BLaER1 (cell line): ENCODE measurements at regions not wholly inside any gene's neighbourhood (a gene's known extent, or its start where the extent isn't known, plus 50 kb on each side); places are given as distances from the start of the nearest gene placed in this dataset.
A peak's percentile ranks its signal among the peaks of the same experiment; 100 is the strongest.

Experiments
- H3K27ac ChIP-seq: shearing (Covaris generic); formaldehyde crosslinking; 2 replicates; pipeline ENCODE4 v1.8.1; 2022
- H3K27me3 ChIP-seq: shearing (Covaris generic); formaldehyde crosslinking; 2 replicates; pipeline ENCODE4 v1.8.1; 2022
- H3K36me3 ChIP-seq: shearing (Covaris generic); formaldehyde crosslinking; 2 replicates; pipeline ENCODE4 v1.8.1; 2022
- H3K4me1 ChIP-seq: shearing (Covaris generic); formaldehyde crosslinking; 2 replicates; pipeline ENCODE4 v1.8.1; 2022
- H3K4me2 ChIP-seq: shearing (Covaris generic); formaldehyde crosslinking; 2 replicates; pipeline ENCODE4 v1.8.1; 2022
- H3K4me3 ChIP-seq: shearing (Covaris generic); formaldehyde crosslinking; 2 replicates; pipeline ENCODE4 v1.8.1; 2022
- H3K9ac ChIP-seq: shearing (Covaris generic); formaldehyde crosslinking; 2 replicates; pipeline ENCODE4 v1.8.1; 2022
- H3K9me3 ChIP-seq: shearing (Covaris generic); formaldehyde crosslinking; 2 replicates; pipeline ENCODE4 v1.8.1; 2022
- H4K20me1 ChIP-seq: shearing (Covaris generic); formaldehyde crosslinking; 2 replicates; pipeline ENCODE4 v1.8.1; 2022
- Cebpa-rat ChIP-seq: shearing (Covaris generic); IDR thresholded peaks from 2 replicates; pipeline ENCODE4 v1.8.1; 2022

- TF ChIP-seq Cebpa-rat: no peak
- H4K20me1 ChIP-seq: no peaks in the 10 kb centered on the region
Observed at GRCh38 chr4:181200076-181200475, 1043.1 kb upstream of the TENM3 start.

GRCh38 chr4:181202240-181202639 is 1041.0 kb upstream of the TENM3 start:
- Histone ChIP-seq H3K9ac (no peak overlapping the region), H3K9me3 (no peaks in the 10 kb centered on the region), H4K20me1 (no peaks in the 10 kb centered on the region), H3K27ac (no peak overlapping the region), H3K4me3 (no peak overlapping the region), H3K27me3 (no peaks in the 10 kb centered on the region), H3K36me3 (no peaks in the 10 kb centered on the region), H3K4me2 (peak overlapping the region; percentile 62), H3K4me1 (peaks cover 12% of the 10 kb centered on the region)
- no peak for TF ChIP-seq Cebpa-rat

More at GRCh38 chr4:181200076-181200475, 1043.1 kb upstream of the TENM3 start:
- H3K4me2 ChIP-seq: no peak overlapping the region
- no peaks in the 10 kb centered on the region for H3K36me3 ChIP-seq
- H3K27me3 ChIP-seq: no peaks in the 10 kb centered on the region
- peaks cover 12% of the 10 kb centered on the region for H3K4me1 ChIP-seq
- H3K9me3 ChIP-seq: no peaks in the 10 kb centered on the region
- H3K4me3 ChIP-seq: no peak overlapping the region
- H3K27ac ChIP-seq: no peak overlapping the region
- H3K9ac ChIP-seq: no peak overlapping the region

- Histone ChIP-seq H4K20me1 (no peaks in the 10 kb centered on the region), H3K9ac (no peak overlapping the region), H3K27ac (no peak overlapping the region), H3K4me1 (peaks cover 12% of the 10 kb centered on the region), H3K27me3 (no peaks in the 10 kb centered on the region), H3K4me3 (no peak overlapping the region), H3K4me2 (no peak overlapping the region), H3K36me3 (no peaks in the 10 kb centered on the region), H3K9me3 (no peaks in the 10 kb centered on the region)
- no peak for TF ChIP-seq Cebpa-rat
Observed at GRCh38 chr4:181204109-181204508, 1039.1 kb upstream of the TENM3 start.

- Histone ChIP-seq H3K36me3 (no peaks in the 10 kb centered on the region), H3K4me3 (no peak overlapping the region), H3K9ac (no peak overlapping the region), H4K20me1 (no peaks in the 10 kb centered on the region), H3K4me1 (peaks cover 8% of the 10 kb centered on the region), H3K27ac (no peak overlapping the region), H3K9me3 (no peaks in the 10 kb centered on the region), H3K27me3 (no peaks in the 10 kb centered on the region), H3K4me2 (peak overlapping the region; percentile 14)
- no peak for TF ChIP-seq Cebpa-rat
Observed at GRCh38 chr4:181213551-181213950, 1029.7 kb upstream of the TENM3 start.

DNA sequence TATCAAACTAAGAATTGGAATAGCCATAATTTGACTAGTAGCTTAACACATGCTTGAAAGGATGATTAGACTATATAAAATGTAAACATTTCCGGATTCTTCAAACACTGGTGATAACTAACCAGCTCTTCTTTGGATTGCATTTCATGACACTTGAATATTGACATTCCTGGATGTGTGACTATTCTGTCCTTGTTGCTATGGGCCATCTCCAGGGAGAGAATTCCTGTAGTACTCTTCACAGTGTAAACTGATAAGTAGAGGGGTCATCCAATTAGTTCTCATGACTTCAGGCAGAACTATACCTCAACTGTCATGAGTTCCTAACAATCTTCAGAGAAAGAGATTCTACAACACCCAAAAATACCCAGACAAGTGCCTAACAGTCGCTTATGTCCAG is 1026.7 kb upstream of the TENM3 start:
- no peaks in the 10 kb centered on the region for H3K27me3 ChIP-seq
- no peak for TF ChIP-seq Cebpa-rat
- no peak overlapping the region for H3K9ac ChIP-seq
- H3K4me1 ChIP-seq: peaks cover 8% of the 10 kb centered on the region
- no peaks in the 10 kb centered on the region for H3K36me3 ChIP-seq
- no peaks in the 10 kb centered on the region for H3K9me3 ChIP-seq
- no peaks in the 10 kb centered on the region for H4K20me1 ChIP-seq
- no peak overlapping the region for H3K27ac ChIP-seq
- no peak overlapping the region for H3K4me3 ChIP-seq
- H3K4me2 ChIP-seq: no peak overlapping the region

DNA sequence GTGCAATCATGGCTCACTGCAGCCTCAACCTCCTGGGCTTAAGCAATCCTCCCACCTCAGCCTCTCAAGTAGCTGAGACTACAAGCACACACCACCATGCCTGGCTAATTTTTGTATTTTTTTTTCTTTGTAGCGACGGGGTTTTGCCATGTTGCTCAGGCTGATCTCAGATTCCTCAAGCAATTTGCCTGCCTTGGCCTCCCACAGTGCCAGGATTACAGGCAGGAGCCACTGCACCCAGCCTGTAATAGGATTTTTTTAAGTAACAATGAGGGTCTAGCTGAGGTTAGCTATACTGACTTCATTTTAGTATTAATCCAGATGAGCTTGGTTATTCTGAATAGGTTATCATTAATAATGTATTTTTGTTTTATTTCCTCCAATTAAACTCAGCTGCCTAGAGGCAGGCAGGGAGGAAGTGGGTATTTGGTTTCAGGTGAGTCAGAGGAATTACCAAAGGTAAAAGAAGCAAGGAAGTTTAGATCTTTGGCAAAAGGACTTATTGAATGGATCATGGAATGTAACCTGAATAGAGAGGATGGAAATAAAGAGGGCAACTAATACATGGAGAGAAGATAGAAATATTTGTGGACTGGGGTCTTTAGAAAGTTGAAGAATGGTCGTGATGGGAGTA is 1023.3 kb upstream of the TENM3 start:
- TF ChIP-seq Cebpa-rat: no peak
- no peak overlapping the region for H3K27ac ChIP-seq
- H3K27me3 ChIP-seq: no peaks in the 10 kb centered on the region
- no peaks in the 10 kb centered on the region for H3K9me3 ChIP-seq
- H3K9ac ChIP-seq: no peak overlapping the region
- no peaks in the 10 kb centered on the region for H4K20me1 ChIP-seq
- H3K4me3 ChIP-seq: no peak overlapping the region
- no peaks in the 10 kb centered on the region for H3K36me3 ChIP-seq
- no peaks in the 10 kb centered on the region for H3K4me1 ChIP-seq
- no peak overlapping the region for H3K4me2 ChIP-seq

- Histone ChIP-seq H3K4me2 (no peak overlapping the region), H3K9me3 (no peaks in the 10 kb centered on the region), H4K20me1 (no peaks in the 10 kb centered on the region), H3K9ac (no peak overlapping the region), H3K4me3 (no peak overlapping the region), H3K4me1 (no peaks in the 10 kb centered on the region), H3K36me3 (no peaks in the 10 kb centered on the region), H3K27me3 (no peaks in the 10 kb centered on the region), H3K27ac (no peak overlapping the region)
- no peak for TF ChIP-seq Cebpa-rat
Observed at GRCh38 chr4:181224852-181225251, 1018.4 kb upstream of the TENM3 start.

DNA sequence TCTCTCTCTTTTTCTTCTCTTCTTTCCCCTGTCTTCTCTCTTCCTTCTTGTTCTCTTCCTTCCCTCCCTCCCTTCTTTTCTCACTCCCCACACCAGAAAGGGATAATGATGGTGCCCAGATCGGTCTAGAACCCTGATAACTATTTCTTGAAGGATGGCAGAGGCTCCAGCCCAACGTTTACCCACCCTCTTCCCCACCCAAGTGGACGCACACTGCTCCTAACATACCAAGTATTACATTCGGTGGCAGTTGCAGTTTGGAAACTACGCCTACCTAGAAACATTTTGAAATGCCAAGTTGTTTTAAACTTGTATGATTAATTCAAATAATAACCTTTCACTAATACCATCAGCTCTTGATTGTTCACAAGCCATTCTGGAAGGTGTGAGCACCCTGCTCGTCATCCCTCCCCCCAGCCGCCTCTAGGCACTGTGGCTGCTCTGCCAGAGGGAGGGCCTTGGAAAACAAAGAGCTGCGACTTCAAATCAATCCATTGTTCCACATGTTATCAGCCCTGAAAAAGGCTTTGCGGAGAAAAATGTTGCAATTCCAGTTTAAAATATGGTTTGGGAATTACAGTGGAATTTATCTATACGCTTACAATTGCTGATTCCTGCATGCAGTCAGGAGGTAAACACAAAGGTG is 1017.5 kb upstream of the TENM3 start:
- no peaks in the 10 kb centered on the region for H3K9me3 ChIP-seq
- H3K36me3 ChIP-seq: no peaks in the 10 kb centered on the region
- H3K4me3 ChIP-seq: no peak overlapping the region
- no peak for TF ChIP-seq Cebpa-rat
- no peak overlapping the region for H3K27ac ChIP-seq
- no peak overlapping the region for H3K9ac ChIP-seq
- H3K4me2 ChIP-seq: no peak overlapping the region
- H3K27me3 ChIP-seq: no peaks in the 10 kb centered on the region
- H4K20me1 ChIP-seq: no peaks in the 10 kb centered on the region
- H3K4me1 ChIP-seq: no peaks in the 10 kb centered on the region

- TF ChIP-seq Cebpa-rat: no peak
- Histone ChIP-seq H3K4me3 (no peak overlapping the region), H3K27ac (no peak overlapping the region), H3K4me2 (no peak overlapping the region), H4K20me1 (no peaks in the 10 kb centered on the region), H3K36me3 (no peaks in the 10 kb centered on the region), H3K9me3 (no peaks in the 10 kb centered on the region), H3K4me1 (no peaks in the 10 kb centered on the region), H3K27me3 (no peaks in the 10 kb centered on the region), H3K9ac (no peak overlapping the region)
Observed at GRCh38 chr4:181234951-181235680, 1008.1 kb upstream of the TENM3 start.

- Histone ChIP-seq H3K27me3 (no peaks in the 10 kb centered on the region), H3K27ac (no peak overlapping the region), H3K4me3 (no peak overlapping the region), H3K4me1 (no peaks in the 10 kb centered on the region), H4K20me1 (no peaks in the 10 kb centered on the region), H3K9ac (no peak overlapping the region), H3K36me3 (no peaks in the 10 kb centered on the region), H3K9me3 (peaks cover 5% of the 10 kb centered on the region; the same call in 1 of the 2 replicates), H3K4me2 (no peak overlapping the region)
- TF ChIP-seq Cebpa-rat: no peak
Observed at GRCh38 chr4:181245326-181245725, 997.9 kb upstream of the TENM3 start.
